Subcutaneous abdominal adipose tissue (tissue), 5 donors: ENCODE measurements at regions not wholly inside any gene's neighbourhood (a gene's known extent, or its start where the extent isn't known, plus 50 kb on each side); places are given as distances from the start of the nearest gene placed in this dataset.

Experiments
- H3K27ac ChIP-seq: one replicate; pipeline ENCODE4 v1.7.0; 2013; ENCODE audit warnings: low read depth, mild to moderate bottlenecking, inconsistent platforms, low read length, moderate library complexity
- H3K27me3 ChIP-seq, 5 donors: one replicate each; pipeline ENCODE4 v1.7.0; 2013; ENCODE audit warnings: low read length in 5 of 5, inconsistent platforms in 1 of 5; ENCODE audit not compliant: control insufficient read depth in 5 of 5, insufficient read depth in 4 of 5
- H3K36me3 ChIP-seq, 5 donors: one replicate each; pipeline ENCODE4 v1.7.0; 2013; ENCODE audit warnings: low read length in 5 of 5; ENCODE audit not compliant: control insufficient read depth in 5 of 5, insufficient read depth in 5 of 5
- H3K4me1 ChIP-seq, 5 donors: one replicate each; pipeline ENCODE4 v1.7.0; 2013; ENCODE audit warnings: low read length in 5 of 5, mild to moderate bottlenecking in 3 of 5, moderate library complexity in 1 of 5; ENCODE audit not compliant: control insufficient read depth in 5 of 5, insufficient read depth in 5 of 5
- H3K4me3 ChIP-seq, 5 donors: one replicate each; pipeline ENCODE4 v1.7.0; 2013; ENCODE audit warnings: low read length in 5 of 5, low read depth in 1 of 5
- H3K9ac ChIP-seq, 5 donors: one replicate each; pipeline ENCODE4 v1.7.0; 2013; ENCODE audit warnings: low read length in 5 of 5, mild to moderate bottlenecking in 4 of 5, moderate library complexity in 3 of 5
- H3K9me3 ChIP-seq, 5 donors: one replicate each; pipeline ENCODE4 v1.7.0; 2013; ENCODE audit warnings: low read length in 5 of 5; ENCODE audit not compliant: control insufficient read depth in 5 of 5
- donor health status: healthy.
- donor health status: healthy.
- donor health status: healthy.
- donor health status: healthy.
- donor health status: healthy.

- peaks cover 0 to 6% (median 0%) of the 10 kb centered on the region in 5 donors for H3K4me1 ChIP-seq
- no peaks in the 10 kb centered on the region for H3K36me3 ChIP-seq
- peak overlapping the region in 1 of 5 donors; percentile 19 for H3K4me3 ChIP-seq
- no peak overlapping the region for H3K9ac ChIP-seq
- no peak overlapping the region for H3K27ac ChIP-seq
- H3K9me3 ChIP-seq, result peaks cover 0 to 16% (median 7%) of the 10 kb centered on the region in 5 donors
- H3K27me3 ChIP-seq, result peaks cover 0 to 4% (median 0%) of the 10 kb centered on the region in 5 donors
Observed at GRCh38 chr4:4788573-4788972, 70.9 kb upstream of the MSX1 start.

DNA sequence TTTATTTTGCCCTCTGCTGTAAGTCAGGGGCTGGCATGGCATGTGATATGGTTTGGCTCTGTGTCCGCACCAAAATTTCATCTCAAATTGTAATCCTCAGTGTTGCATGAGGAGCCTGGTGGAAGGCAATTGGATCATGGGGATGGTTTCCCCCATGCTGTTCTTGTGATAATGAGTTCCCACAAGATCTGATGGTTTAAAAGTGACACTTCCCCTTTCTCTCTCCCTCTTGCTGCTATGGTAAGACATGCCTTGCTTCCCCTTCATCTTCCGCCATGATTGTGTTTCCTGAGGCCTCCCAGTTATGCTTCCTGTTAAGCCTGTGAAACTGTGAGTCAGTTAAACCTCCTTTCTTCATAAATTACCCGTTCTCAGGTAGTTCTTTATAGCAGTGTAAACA is 72.0 kb upstream of the MSX1 start:
- Histone ChIP-seq H3K27ac (no peak overlapping the region), H3K9ac (no peak overlapping the region), H3K27me3 (peaks cover 0 to 4% (median 0%) of the 10 kb centered on the region in 5 donors), H3K9me3 (peaks cover 0 to 16% (median 7%) of the 10 kb centered on the region in 5 donors), H3K36me3 (no peaks in the 10 kb centered on the region), H3K4me1 (peaks cover 0 to 6% (median 3%) of the 10 kb centered on the region in 5 donors), H3K4me3 (no peak overlapping the region)

- Histone ChIP-seq H3K9ac (no peak overlapping the region), H3K27ac (no peak overlapping the region), H3K27me3 (peaks cover 0 to 10% (median 5%) of the 10 kb centered on the region in 5 donors), H3K4me1 (peaks cover 0 to 7% (median 0%) of the 10 kb centered on the region in 5 donors), H3K9me3 (peaks cover 2 to 19% (median 11%) of the 10 kb centered on the region in 5 donors), H3K4me3 (no peak overlapping the region), H3K36me3 (no peaks in the 10 kb centered on the region)
Observed at GRCh38 chr4:4784379-4784778, 75.1 kb upstream of the MSX1 start.

- Histone ChIP-seq H3K4me1 (peaks cover 0 to 7% (median 0%) of the 10 kb centered on the region in 5 donors), H3K27me3 (peaks cover 0 to 10% (median 5%) of the 10 kb centered on the region in 5 donors), H3K27ac (no peak overlapping the region), H3K36me3 (no peaks in the 10 kb centered on the region), H3K9me3 (peaks cover under 1 to 15% (median 10%) of the 10 kb centered on the region in 5 donors), H3K4me3 (no peak overlapping the region), H3K9ac (no peak overlapping the region)
Observed at GRCh38 chr4:4783847-4784246, 75.6 kb upstream of the MSX1 start.

DNA sequence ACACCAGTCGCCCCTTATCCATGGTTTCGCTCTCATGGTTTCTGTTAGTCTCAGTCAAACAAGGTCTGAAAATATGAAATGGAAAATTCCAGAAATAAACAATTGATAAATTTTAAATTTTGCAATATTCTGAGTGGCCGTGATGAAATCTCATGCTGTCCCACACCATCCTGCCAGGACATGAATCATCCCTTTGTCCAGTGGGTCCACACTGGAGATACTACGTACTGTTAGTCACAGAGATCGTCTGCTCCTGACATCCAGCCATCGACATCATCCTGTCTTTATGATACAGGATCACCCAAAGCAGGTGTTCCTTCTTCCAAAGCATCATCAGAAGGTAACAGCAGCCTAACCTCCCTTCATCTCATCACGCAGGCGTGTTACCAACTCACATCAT is 76.5 kb upstream of the MSX1 start:
- Histone ChIP-seq H3K27ac (peak overlapping the region; percentile 40), H3K4me1 (peaks cover 0 to 7% (median 0%) of the 10 kb centered on the region in 5 donors), H3K4me3 (no peak overlapping the region), H3K9me3 (peaks cover 0 to 7% (median 4%) of the 10 kb centered on the region in 5 donors), H3K9ac (no peak overlapping the region), H3K36me3 (no peaks in the 10 kb centered on the region), H3K27me3 (peaks cover 0 to 10% (median 5%) of the 10 kb centered on the region in 5 donors)

DNA sequence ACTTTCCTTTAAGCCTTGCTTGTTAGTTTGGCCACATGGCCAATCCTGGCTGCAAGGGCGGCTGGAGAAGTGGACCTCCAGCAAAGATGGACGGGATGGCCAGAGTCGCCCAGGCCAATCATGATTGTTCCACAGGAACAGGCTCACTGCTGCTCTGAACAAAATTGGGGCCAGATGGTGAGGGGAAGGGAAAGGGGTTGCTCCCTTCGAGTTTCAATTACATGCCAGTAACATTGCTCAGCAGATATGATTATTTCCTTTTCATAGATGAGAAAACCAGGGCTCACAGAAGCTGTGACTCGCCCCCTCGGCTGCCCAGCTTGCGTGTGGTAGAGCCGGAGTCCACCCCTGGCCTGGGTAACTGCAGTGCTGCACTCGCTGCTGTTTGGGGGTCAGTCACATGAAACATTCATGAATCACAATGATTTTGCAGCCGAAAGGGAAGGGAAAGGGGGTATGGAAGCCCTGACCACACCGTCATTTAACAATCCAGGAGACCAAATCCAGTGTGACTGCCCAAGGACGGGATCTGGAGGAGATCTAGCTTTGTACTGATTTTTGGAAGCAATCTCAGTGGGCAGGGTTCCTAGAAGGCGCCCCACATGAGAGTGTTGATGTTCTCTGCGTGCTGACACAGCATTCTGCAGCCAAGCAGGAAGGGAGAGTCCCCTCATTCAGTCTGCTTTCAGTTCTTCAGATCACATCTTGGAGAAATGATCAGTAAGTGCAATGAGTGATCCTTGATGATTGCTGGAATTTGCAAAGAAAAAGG is 77.3 kb upstream of the MSX1 start:
- Histone ChIP-seq H3K27ac (peak overlapping the region; percentile 40), H3K36me3 (no peaks in the 10 kb centered on the region), H3K9me3 (peaks cover 0 to 6% (median 4%) of the 10 kb centered on the region in 5 donors), H3K4me1 (peaks cover 0 to 7% (median 0%) of the 10 kb centered on the region in 5 donors), H3K27me3 (peaks cover 0 to 10% (median 5%) of the 10 kb centered on the region in 5 donors), H3K4me3 (peak overlapping the region in 2 of 5 donors; percentile 8 to 36), H3K9ac (no peak overlapping the region)

- Histone ChIP-seq H3K4me3 (no peak overlapping the region), H3K36me3 (no peaks in the 10 kb centered on the region), H3K27ac (no peak overlapping the region), H3K9ac (no peak overlapping the region), H3K4me1 (peaks cover 0 to 7% (median 0%) of the 10 kb centered on the region in 5 donors), H3K9me3 (peaks cover 0 to 6% (median 4%) of the 10 kb centered on the region in 5 donors), H3K27me3 (peaks cover 0 to 10% (median 5%) of the 10 kb centered on the region in 5 donors)
Observed at GRCh38 chr4:4780729-4781244, 78.7 kb upstream of the MSX1 start.

GRCh38 chr4:4779486-4779885 is 80.0 kb upstream of the MSX1 start:
- Histone ChIP-seq H3K9ac (no peak overlapping the region), H3K36me3 (no peaks in the 10 kb centered on the region), H3K4me1 (peaks cover 0 to 7% (median 0%) of the 10 kb centered on the region in 5 donors), H3K27ac (no peak overlapping the region), H3K4me3 (no peak overlapping the region), H3K9me3 (peaks cover 0 to 6% (median 4%) of the 10 kb centered on the region in 5 donors), H3K27me3 (peaks cover 0 to 10% (median 5%) of the 10 kb centered on the region in 5 donors)

- Histone ChIP-seq H3K27me3 (peaks cover 0 to 10% (median 5%) of the 10 kb centered on the region in 5 donors), H3K4me1 (peaks cover 0 to 7% (median 0%) of the 10 kb centered on the region in 5 donors), H3K9ac (no peak overlapping the region), H3K4me3 (no peak overlapping the region), H3K9me3 (peaks cover 0 to 6% (median 4%) of the 10 kb centered on the region in 5 donors), H3K36me3 (no peaks in the 10 kb centered on the region), H3K27ac (no peak overlapping the region)
Observed at GRCh38 chr4:4779054-4779453, 80.4 kb upstream of the MSX1 start.

- no peaks in the 10 kb centered on the region for H3K36me3 ChIP-seq
- H3K4me1 ChIP-seq, result peaks cover 0 to 7% (median 0%) of the 10 kb centered on the region in 5 donors
- H3K9me3 ChIP-seq, result peaks cover 0 to 6% (median 4%) of the 10 kb centered on the region in 5 donors
- H3K27ac ChIP-seq, result no peak overlapping the region
- H3K27me3 ChIP-seq, result peaks cover 0 to 10% (median 5%) of the 10 kb centered on the region in 5 donors
- no peak overlapping the region for H3K9ac ChIP-seq
- no peak overlapping the region for H3K4me3 ChIP-seq
Observed at GRCh38 chr4:4778554-4778953, 80.9 kb upstream of the MSX1 start.
